ENCODE measurements at regions not wholly inside any gene's neighbourhood (a gene's known extent, or its start where the extent isn't known, plus 50 kb on each side); places are given as distances from the start of the nearest gene placed in this dataset.
A peak's percentile ranks its signal among the peaks of the same experiment; 100 is the strongest.

DNA sequence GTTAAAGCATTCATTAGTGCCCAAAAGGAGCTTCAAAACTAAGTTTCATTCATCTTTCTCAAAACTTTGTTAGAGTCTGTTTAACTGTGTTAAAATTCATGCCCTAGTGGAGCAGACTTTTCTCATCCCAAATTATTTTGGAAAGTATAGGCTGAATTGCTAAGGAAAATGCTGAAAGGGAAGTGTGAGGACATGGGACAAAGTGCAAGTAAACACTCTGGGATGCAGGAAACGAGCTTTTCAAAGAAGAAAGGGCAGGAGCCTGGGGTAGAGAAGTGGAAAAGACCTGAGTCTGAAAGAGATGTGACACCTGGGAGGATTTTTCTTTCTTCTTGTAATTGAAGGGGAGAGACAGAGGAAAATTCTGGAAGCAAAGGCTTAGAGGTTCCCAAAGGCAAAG lies 93.1 kb upstream of the ANKRD1 start:
- Histone ChIP-seq H4K20me1 (ENCODE audit: insufficient read depth, low read length) (no peaks in the 10 kb centered on the region), H3K4me2 (ENCODE audit: insufficient read depth, low read length) (no peak overlapping the region), H3K27ac (ENCODE audit: low read depth, low read length) (no peak overlapping the region), H3K27me3 (ENCODE audit: insufficient read depth, low read length) (no peaks in the 10 kb centered on the region), H3K9me3 (ENCODE audit: low read depth, low read length) (no peaks in the 10 kb centered on the region), H3K79me2 (ENCODE audit: insufficient read depth, low read length) (no peaks in the 10 kb centered on the region), H3K4me1 (ENCODE audit: insufficient read depth, low read length) (peaks cover 3% of the 10 kb centered on the region), H3K36me3 (ENCODE audit: insufficient read depth, low read length) (no peaks in the 10 kb centered on the region), H3K4me3 (ENCODE audit: insufficient read depth, low read length) (no peak overlapping the region), H2AFZ (ENCODE audit: low read length) (no peak overlapping the region)
- TF ChIP-seq, protein P1, sequence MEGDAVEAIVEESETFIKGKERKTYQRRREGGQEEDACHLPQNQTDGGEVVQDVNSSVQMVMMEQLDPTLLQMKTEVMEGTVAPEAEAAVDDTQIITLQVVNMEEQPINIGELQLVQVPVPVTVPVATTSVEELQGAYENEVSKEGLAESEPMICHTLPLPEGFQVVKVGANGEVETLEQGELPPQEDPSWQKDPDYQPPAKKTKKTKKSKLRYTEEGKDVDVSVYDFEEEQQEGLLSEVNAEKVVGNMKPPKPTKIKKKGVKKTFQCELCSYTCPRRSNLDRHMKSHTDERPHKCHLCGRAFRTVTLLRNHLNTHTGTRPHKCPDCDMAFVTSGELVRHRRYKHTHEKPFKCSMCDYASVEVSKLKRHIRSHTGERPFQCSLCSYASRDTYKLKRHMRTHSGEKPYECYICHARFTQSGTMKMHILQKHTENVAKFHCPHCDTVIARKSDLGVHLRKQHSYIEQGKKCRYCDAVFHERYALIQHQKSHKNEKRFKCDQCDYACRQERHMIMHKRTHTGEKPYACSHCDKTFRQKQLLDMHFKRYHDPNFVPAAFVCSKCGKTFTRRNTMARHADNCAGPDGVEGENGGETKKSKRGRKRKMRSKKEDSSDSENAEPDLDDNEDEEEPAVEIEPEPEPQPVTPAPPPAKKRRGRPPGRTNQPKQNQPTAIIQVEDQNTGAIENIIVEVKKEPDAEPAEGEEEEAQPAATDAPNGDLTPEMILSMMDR (IDR thresholded peaks at IDR 0.05; ENCODE audit: extremely low read depth, low read depth, low read length) = no peak
- no peak for DNase-seq (ENCODE audit: insufficient read length, low spot score, missing footprints)

GRCh38 chr10:91017198-91017597 lies 96.3 kb upstream of the ANKRD1 start:
- no peak overlapping the region for H3K4me3 ChIP-seq (ENCODE audit: insufficient read depth, low read length)
- no peaks in the 10 kb centered on the region for H4K20me1 ChIP-seq (ENCODE audit: insufficient read depth, low read length)
- no peak overlapping the region for H3K27ac ChIP-seq (ENCODE audit: low read depth, low read length)
- no peaks in the 10 kb centered on the region for H3K79me2 ChIP-seq (ENCODE audit: insufficient read depth, low read length)
- TF ChIP-seq, protein P1 (IDR thresholded peaks at IDR 0.05; ENCODE audit: extremely low read depth, low read depth, low read length) = no peak
- no peaks in the 10 kb centered on the region for H3K4me1 ChIP-seq (ENCODE audit: insufficient read depth, low read length)
- H2AFZ ChIP-seq (ENCODE audit: low read length) = peak overlapping the region; percentile 63
- no peaks in the 10 kb centered on the region for H3K27me3 ChIP-seq (ENCODE audit: insufficient read depth, low read length)
- no peaks in the 10 kb centered on the region for H3K36me3 ChIP-seq (ENCODE audit: insufficient read depth, low read length)
- no peak for DNase-seq (ENCODE audit: insufficient read length, low spot score, missing footprints)
- no peaks in the 10 kb centered on the region for H3K9me3 ChIP-seq (ENCODE audit: low read depth, low read length)
- peak overlapping the region; percentile 5 for H3K4me2 ChIP-seq (ENCODE audit: insufficient read depth, low read length)

GRCh38 chr10:91021901-91022300 lies 101.0 kb upstream of the ANKRD1 start:
- no peaks in the 10 kb centered on the region for H3K36me3 ChIP-seq (ENCODE audit: insufficient read depth, low read length)
- H3K4me1 ChIP-seq (ENCODE audit: insufficient read depth, low read length) = peaks cover 12% of the 10 kb centered on the region
- no peaks in the 10 kb centered on the region for H3K9me3 ChIP-seq (ENCODE audit: low read depth, low read length)
- no peak overlapping the region for H3K4me2 ChIP-seq (ENCODE audit: insufficient read depth, low read length)
- no peak for DNase-seq (ENCODE audit: insufficient read length, low spot score, missing footprints)
- no peak overlapping the region for H3K4me3 ChIP-seq (ENCODE audit: insufficient read depth, low read length)
- H3K79me2 ChIP-seq (ENCODE audit: insufficient read depth, low read length) = no peaks in the 10 kb centered on the region
- H3K27me3 ChIP-seq (ENCODE audit: insufficient read depth, low read length) = no peaks in the 10 kb centered on the region
- no peaks in the 10 kb centered on the region for H4K20me1 ChIP-seq (ENCODE audit: insufficient read depth, low read length)
- TF ChIP-seq, protein P1 (IDR thresholded peaks at IDR 0.05; ENCODE audit: extremely low read depth, low read depth, low read length) = no peak
- no peak overlapping the region for H3K27ac ChIP-seq (ENCODE audit: low read depth, low read length)
- no peak overlapping the region for H2AFZ ChIP-seq (ENCODE audit: low read length)

- no peak overlapping the region for H3K27ac ChIP-seq (ENCODE audit: low read depth, low read length)
- H4K20me1 ChIP-seq (ENCODE audit: insufficient read depth, low read length) = no peaks in the 10 kb centered on the region
- H3K9me3 ChIP-seq (ENCODE audit: low read depth, low read length) = no peaks in the 10 kb centered on the region
- H2AFZ ChIP-seq (ENCODE audit: low read length) = no peak overlapping the region
- no peak overlapping the region for H3K4me2 ChIP-seq (ENCODE audit: insufficient read depth, low read length)
- H3K4me1 ChIP-seq (ENCODE audit: insufficient read depth, low read length) = peaks cover 12% of the 10 kb centered on the region
- H3K27me3 ChIP-seq (ENCODE audit: insufficient read depth, low read length) = no peaks in the 10 kb centered on the region
- TF ChIP-seq, protein P1 (IDR thresholded peaks at IDR 0.05; ENCODE audit: extremely low read depth, low read depth, low read length) = no peak
- no peak for DNase-seq (ENCODE audit: insufficient read length, low spot score, missing footprints)
- H3K4me3 ChIP-seq (ENCODE audit: insufficient read depth, low read length) = no peak overlapping the region
- no peaks in the 10 kb centered on the region for H3K36me3 ChIP-seq (ENCODE audit: insufficient read depth, low read length)
- no peaks in the 10 kb centered on the region for H3K79me2 ChIP-seq (ENCODE audit: insufficient read depth, low read length)
Measured at GRCh38 chr10:91022390-91022789, 101.5 kb upstream of the ANKRD1 start.

Measured in osteoblast (primary cell).